CD14-positive monocyte (primary cell): ENCODE measurements at regions not wholly inside any gene's neighbourhood (a gene's known extent, or its start where the extent isn't known, plus 50 kb on each side); places are given as distances from the start of the nearest gene placed in this dataset.

Source experiments
- DNase-seq, 3 donors: peaks; one replicate each; pipeline ENCODE4 v3.0.0-alpha.2; 2011 to 2022
- H2AFZ ChIP-seq: 2 replicates; pipeline ENCODE4 v1.6.0; 2012; ENCODE audit warnings: mild to moderate bottlenecking, low read depth, low read length, inconsistent platforms; ENCODE audit not compliant: insufficient read depth, poor library complexity, severe bottlenecking
- H3K27ac ChIP-seq, 2 donors: 1 replicate in 1 of 2; 2 replicates in 1 of 2; pipeline ENCODE4 v1.5.1; 2012 to 2013; ENCODE audit warnings: low read length in 2 of 2, control low read depth in 1 of 2, inconsistent platforms in 1 of 2, low read depth in 1 of 2, mild to moderate bottlenecking in 1 of 2
- H3K27me3 ChIP-seq, 2 donors: one replicate each; pipeline versions ENCODE4 v1.6.0 to v1.6.1; 2011 to 2013; ENCODE audit warnings: low read length in 2 of 2; ENCODE audit not compliant: control insufficient read depth in 2 of 2, insufficient read depth in 2 of 2
- H3K36me3 ChIP-seq, 2 donors: replicated peaks in 1 of 2; 1 replicate in 1 of 2; 2 replicates in 1 of 2; pipeline versions ENCODE4 v1.5.1 to v1.6.1; 2012 to 2013; ENCODE audit warnings: low read length in 2 of 2, control low read depth in 1 of 2, inconsistent platforms in 1 of 2, mild to moderate bottlenecking in 1 of 2; ENCODE audit not compliant: insufficient read depth in 2 of 2, control insufficient read depth in 1 of 2
- H3K4me1 ChIP-seq, 2 donors: 1 replicate in 1 of 2; 2 replicates in 1 of 2; pipeline versions ENCODE4 v1.5.1 to v1.6.1; 2012 to 2013; ENCODE audit warnings: low read length in 2 of 2, control low read depth in 1 of 2, inconsistent platforms in 1 of 2, mild to moderate bottlenecking in 1 of 2, moderate library complexity in 1 of 2; ENCODE audit not compliant: insufficient read depth in 2 of 2, control insufficient read depth in 1 of 2
- H3K4me2 ChIP-seq: replicated peaks from 2 replicates; pipeline ENCODE3; 2012; ENCODE audit warnings: low read length, moderate library complexity, mild to moderate bottlenecking; ENCODE audit not compliant: poor library complexity, severe bottlenecking; ENCODE audit errors: extremely low read depth
- H3K4me3 ChIP-seq, 3 experiments: fragments of 200-600 bp in 1 of 3; sonication (generic) in 1 of 3; replicated peaks in 1 of 3; 1 replicate in 2 of 3; 2 replicates in 1 of 3; pipeline ENCODE4 v1.5.1; 2011 to 2013; ENCODE audit warnings: low read length in 3 of 3, mild to moderate bottlenecking in 3 of 3, control low read depth in 2 of 3, low read depth in 2 of 3, inconsistent platforms in 1 of 3, moderate library complexity in 1 of 3
- H3K79me2 ChIP-seq: 2 replicates; pipeline ENCODE4 v1.6.0; 2012; ENCODE audit warnings: mild to moderate bottlenecking, control low read depth, inconsistent platforms, low read length, moderate library complexity; ENCODE audit not compliant: insufficient read depth
- H3K9ac ChIP-seq: 2 replicates; pipeline ENCODE4 v1.6.0; 2017; ENCODE audit warnings: low read length, mild to moderate bottlenecking; ENCODE audit not compliant: insufficient read depth, poor library complexity, severe bottlenecking
- H3K9me3 ChIP-seq, 2 donors: replicated peaks in 1 of 2; 1 replicate in 1 of 2; 2 replicates in 1 of 2; pipeline versions ENCODE4 v1.5.1 to v1.6.1; 2012 to 2013; ENCODE audit warnings: low read length in 2 of 2, control low read depth in 1 of 2; ENCODE audit not compliant: control insufficient read depth in 1 of 2, insufficient read depth in 1 of 2
- H4K20me1 ChIP-seq: 2 replicates; pipeline ENCODE4 v1.6.0; 2012; ENCODE audit warnings: mild to moderate bottlenecking, low read length, control low read depth, moderate library complexity; ENCODE audit not compliant: insufficient read depth
- H3K27ac Mint-ChIP-seq, 7 donors: one replicate each; pipeline ENCODE4 v1.8.0; 2020; ENCODE audit warnings: mild to moderate bottlenecking in 7 of 7, mixed read lengths in 7 of 7, moderate library complexity in 6 of 7, inconsistent platforms in 2 of 7
- H3K27me3 Mint-ChIP-seq, 3 donors: one replicate each; pipeline ENCODE4 v1.8.0; 2021 to 2022; ENCODE audit warnings: low read depth in 3 of 3, mild to moderate bottlenecking in 3 of 3, mixed read lengths in 3 of 3, moderate library complexity in 3 of 3, inconsistent platforms in 1 of 3
- H3K36me3 Mint-ChIP-seq, 2 donors: one replicate each; pipeline ENCODE4 v1.8.0; 2020; ENCODE audit warnings: mixed read lengths in 2 of 2, inconsistent platforms in 1 of 2, mild to moderate bottlenecking in 1 of 2
- H3K4me1 Mint-ChIP-seq: one replicate; pipeline ENCODE4 v1.8.0; 2020; ENCODE audit warnings: mild to moderate bottlenecking, mixed read lengths
- H3K4me3 Mint-ChIP-seq, 2 donors: one replicate each; pipeline ENCODE4 v1.8.0; 2020; ENCODE audit warnings: mild to moderate bottlenecking in 2 of 2, mixed read lengths in 2 of 2, moderate library complexity in 1 of 2
- H3K9me3 Mint-ChIP-seq, 7 donors: one replicate each; pipeline ENCODE4 v1.8.0; 2020 to 2022; ENCODE audit warnings: mixed read lengths in 7 of 7, mild to moderate bottlenecking in 6 of 7, moderate library complexity in 6 of 7, inconsistent platforms in 2 of 7
- CTCF ChIP-seq: fragments of 200-600 bp; IDR thresholded peaks from one replicate; pipeline ENCODE4 v1.8.0; 2022; ENCODE audit warnings: antibody characterized with exemption, mild to moderate bottlenecking
- WGBS: methylation state at CpG from one replicate; pipeline ENCODE4 v1.1.5; 2013; ENCODE audit warnings: missing lambda C conversion rate; ENCODE audit not compliant: insufficient coverage; 5-methylcytosine and 5-hydroxymethylcytosine counted together
- intact Hi-C, 2 donors: fragments of 100-400 bp; cut with micrococcal nuclease; formaldehyde crosslinking; loops; one replicate each; pipeline versions ENCODE4 v1.15.0 to v1.15.1; 2023

GRCh38 chr2:18131761-18132160 lies 253.3 kb downstream of the KCNS3 start:
- no CpG with 5 or more reads among the region's 1 CpG for WGBS
- Histone ChIP-seq H2AFZ (no peak overlapping the region), H3K79me2 (no peaks in the 10 kb centered on the region), H3K27ac (no peak overlapping the region), H3K36me3 (no peaks in the 10 kb centered on the region), H3K27me3 (no peaks in the 10 kb centered on the region), H3K9ac (no peak overlapping the region), H3K4me2 (no peak overlapping the region), H3K9me3 (no peaks in the 10 kb centered on the region), H3K4me1 (no peaks in the 10 kb centered on the region), H4K20me1 (no peaks in the 10 kb centered on the region), H3K4me3 (no peak overlapping the region)
- Mint-ChIP-seq H3K36me3 (no peaks in the 10 kb centered on the region), H3K27me3 (peaks cover 0 to 2% (median 1%) of the 10 kb centered on the region in 3 donors), H3K4me3 (no peak overlapping the region), H3K27ac (no peak overlapping the region), H3K4me1 (no peaks in the 10 kb centered on the region), H3K9me3 (no peaks in the 10 kb centered on the region)
- TF ChIP-seq CTCF, result no peak
- DNase-seq, result no peak
- intact Hi-C loops, result no loop called here

GRCh38 chr2:18129348-18129747 lies 250.9 kb downstream of the KCNS3 start:
- intact Hi-C loops, result no loop called here
- no peak overlapping the region for H2AFZ ChIP-seq
- H4K20me1 ChIP-seq, result no peaks in the 10 kb centered on the region
- no peaks in the 10 kb centered on the region for H3K9me3 ChIP-seq
- peaks cover 0 to 4% of the 10 kb centered on the region in 2 donors for H3K27me3 ChIP-seq
- no peaks in the 10 kb centered on the region for H3K36me3 ChIP-seq
- H3K79me2 ChIP-seq, result no peaks in the 10 kb centered on the region
- Mint-ChIP-seq H3K27me3 (peaks cover 1 to 4% (median 1%) of the 10 kb centered on the region in 3 donors), H3K9me3 (no peaks in the 10 kb centered on the region), H3K36me3 (no peaks in the 10 kb centered on the region), H3K4me1 (no peaks in the 10 kb centered on the region), H3K27ac (no peak overlapping the region), H3K4me3 (no peak overlapping the region)
- H3K27ac ChIP-seq, result no peak overlapping the region
- DNase-seq, result no peak
- no peak overlapping the region for H3K4me2 ChIP-seq
- TF ChIP-seq CTCF, result no peak
- no peak overlapping the region for H3K4me3 ChIP-seq
- H3K9ac ChIP-seq, result no peak overlapping the region
- no peaks in the 10 kb centered on the region for H3K4me1 ChIP-seq
